IPS-NIHi7 (cell line): ENCODE measurements at regions not wholly inside any gene's neighbourhood (a gene's known extent, or its start where the extent isn't known, plus 50 kb on each side); places are given as distances from the start of the nearest gene placed in this dataset.
"Not testable (repeated sequence)": the region's sequence is repeated elsewhere in the genome, so short reads cannot be mapped to it uniquely, and the experiment has no call there.

ENCODE experiments used
- DNase-seq: peaks from one replicate; pipeline ENCODE4 v3.0.0; 2012; ENCODE audit warnings: mixed read lengths; ENCODE audit errors: extremely low spot score

DNA sequence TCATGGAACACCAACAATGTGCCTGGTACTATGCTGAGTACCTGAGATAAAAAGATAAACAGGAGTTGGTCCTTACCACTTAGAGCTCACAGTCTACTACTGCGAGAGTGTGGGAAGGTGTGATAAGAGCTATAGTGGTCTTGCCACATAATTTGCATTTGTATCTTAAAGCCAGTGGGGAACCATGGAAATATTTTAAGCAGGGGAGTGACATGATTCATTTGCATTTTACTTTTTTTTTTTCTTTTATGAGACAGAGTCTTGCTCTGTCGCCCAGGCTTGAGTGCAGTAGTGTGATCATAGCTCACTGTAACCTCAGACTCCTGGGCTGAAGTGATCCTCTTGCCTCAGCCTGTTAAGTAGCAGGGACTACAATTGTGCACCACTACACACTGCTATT, 54.2 kb upstream of the FAM72C start:
- not testable (repeated sequence) for DNase-seq

DNA sequence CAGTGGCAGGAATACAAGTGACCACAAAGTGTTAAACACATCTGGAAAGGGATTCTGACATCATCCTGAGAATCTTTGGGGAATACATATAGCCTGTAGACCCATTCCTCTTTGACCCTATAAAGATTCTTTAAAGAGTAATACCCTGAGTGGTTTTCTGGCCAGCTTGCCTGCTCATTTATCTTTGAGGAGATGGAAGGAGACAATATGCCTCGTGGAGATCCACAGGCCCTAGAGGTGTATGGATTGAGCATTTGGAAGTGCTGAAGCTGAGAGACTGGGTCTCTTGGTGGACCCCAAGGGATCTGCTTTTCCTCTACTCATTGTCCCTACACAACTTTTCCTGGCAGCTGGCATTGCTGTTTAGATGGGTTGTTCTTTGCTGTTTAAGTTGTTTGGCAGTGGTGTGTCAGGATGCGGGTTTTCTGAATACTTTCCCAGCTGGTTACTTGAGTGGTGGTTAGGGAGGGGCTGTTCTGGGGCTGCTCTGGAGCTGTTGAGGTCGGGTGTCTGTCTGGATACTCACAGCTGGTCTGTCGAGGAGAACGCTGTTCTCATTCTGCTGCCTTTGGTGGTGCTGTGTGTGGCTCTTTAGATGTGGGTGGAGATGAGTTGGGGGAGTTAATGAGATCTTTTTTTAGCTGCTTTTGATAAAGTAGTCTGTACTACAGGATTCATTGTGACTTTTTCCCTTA, 50.1 kb upstream of the FAM72C start:
- not testable (repeated sequence) for DNase-seq
